GM21447 (cell line): ENCODE measurements at regions not wholly inside any gene's neighbourhood (a gene's known extent, or its start where the extent isn't known, plus 50 kb on each side); places are given as distances from the start of the nearest gene placed in this dataset.
"Not testable (repeated sequence)": the region's sequence is repeated elsewhere in the genome, so short reads cannot be mapped to it uniquely, and the experiment has no call there.

Experiments
- ATAC-seq: cut with Tn5 transposase; IDR thresholded peaks from one replicate; pipeline ENCODE4 v1.9.1; 2021; ENCODE audit not compliant: unreplicated experiment

- no peak for ATAC-seq
Measured at GRCh38 chr3:81198216-81198615, 563.2 kb downstream of the GBE1 start.

GRCh38 chr3:81197386-81197785 lies 564.1 kb downstream of the GBE1 start:
- no peak for ATAC-seq

GRCh38 chr3:81195478-81195877 lies 566.0 kb downstream of the GBE1 start:
- ATAC-seq, result no peak

GRCh38 chr3:81186412-81186811 lies 575.0 kb downstream of the GBE1 start:
- ATAC-seq, result no peak

- ATAC-seq, result not testable (repeated sequence)
Measured at GRCh38 chr3:81182086-81182875, 579.2 kb downstream of the GBE1 start.

- no peak for ATAC-seq
Measured at GRCh38 chr3:81173514-81173913, 587.9 kb downstream of the GBE1 start.

- no peak for ATAC-seq
Measured at GRCh38 chr3:81170298-81170697, 591.1 kb downstream of the GBE1 start.

GRCh38 chr3:81164806-81165205 lies 596.6 kb downstream of the GBE1 start:
- ATAC-seq, result no peak

- no peak for ATAC-seq
Measured at GRCh38 chr3:81161851-81162250, 599.6 kb downstream of the GBE1 start.

- ATAC-seq, result no peak
Measured at GRCh38 chr3:81161100-81161499, 600.3 kb downstream of the GBE1 start.

GRCh38 chr3:81154611-81155143 lies 606.8 kb downstream of the GBE1 start:
- ATAC-seq, result no peak

GRCh38 chr3:81152156-81152555 lies 609.3 kb downstream of the GBE1 start:
- no peak for ATAC-seq

- ATAC-seq, result no peak
Measured at GRCh38 chr3:81132995-81133394, 628.5 kb downstream of the GBE1 start.

GRCh38 chr3:81105789-81106488 lies 655.5 kb downstream of the GBE1 start:
- no peak for ATAC-seq

- no peak for ATAC-seq
Measured at GRCh38 chr3:81105206-81105605, 656.2 kb downstream of the GBE1 start.

- ATAC-seq, result no peak
Measured at GRCh38 chr3:81097889-81098288, 663.6 kb downstream of the GBE1 start.

GRCh38 chr3:81095956-81096355 lies 665.5 kb downstream of the GBE1 start:
- no peak for ATAC-seq

GRCh38 chr3:81094986-81095385 lies 666.5 kb downstream of the GBE1 start:
- no peak for ATAC-seq

- ATAC-seq, result no peak
Measured at GRCh38 chr3:81087607-81088006, 673.8 kb downstream of the GBE1 start.

GRCh38 chr3:81086348-81086747 lies 675.1 kb downstream of the GBE1 start:
- no peak for ATAC-seq

GRCh38 chr3:81080608-81081007 lies 680.8 kb downstream of the GBE1 start:
- no peak for ATAC-seq

- ATAC-seq, result no peak
Measured at GRCh38 chr3:81072591-81072990, 688.9 kb downstream of the GBE1 start.
